Thyroid gland (tissue), 4 donors: ENCODE measurements at regions not wholly inside any gene's neighbourhood (a gene's known extent, or its start where the extent isn't known, plus 50 kb on each side); places are given as distances from the start of the nearest gene placed in this dataset.

Source experiments
- CTCF ChIP-seq, 6 experiments: fragments of 200-600 bp in 3 of 6; fragments of 450-650 bp in 3 of 6; sonication (generic) in 3 of 6; IDR thresholded peaks; one replicate each; pipeline ENCODE4 v1.5.1; 2016 to 2019; ENCODE audit warnings: antibody characterized with exemption in 6 of 6, mild to moderate bottlenecking in 2 of 6, inconsistent platforms in 1 of 6, moderate library complexity in 1 of 6
- POLR2A ChIP-seq, 2 donors: fragments of 450-650 bp; IDR thresholded peaks; one replicate each; pipeline ENCODE4 v1.6.1; 2017; ENCODE audit warnings: antibody characterized with exemption in 2 of 2, mild to moderate bottlenecking in 2 of 2, moderate library complexity in 1 of 2

DNA sequence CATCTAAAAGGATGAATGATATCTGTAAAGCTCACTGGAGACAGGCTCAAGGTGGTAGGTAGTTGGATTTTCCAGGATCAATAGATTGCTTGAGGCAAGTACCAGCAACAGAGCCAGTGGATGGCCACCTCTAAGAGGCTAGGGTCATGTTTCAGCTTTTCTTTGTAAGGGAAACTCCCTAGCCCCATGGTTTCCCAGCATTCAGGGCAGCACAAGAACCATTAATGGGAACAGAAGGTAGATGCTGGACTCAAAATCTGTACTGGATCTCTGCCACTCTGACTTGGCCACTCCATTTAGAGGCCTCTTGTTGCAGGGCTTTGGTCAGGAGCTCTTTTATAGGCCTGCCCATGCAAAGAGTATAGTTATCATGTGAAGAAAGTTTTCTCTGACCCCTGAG is 76.1 kb upstream of the DYRK2 start:
- no peak for TF ChIP-seq CTCF (IDR thresholded peaks at IDR 0.05)
- no peak for TF ChIP-seq POLR2A (IDR thresholded peaks at IDR 0.05)
